ENCODE measurements at regions not wholly inside any gene's neighbourhood (a gene's known extent, or its start where the extent isn't known, plus 50 kb on each side); places are given as distances from the start of the nearest gene placed in this dataset.

GRCh38 chr7:4613846-4614548 lies 68.1 kb upstream of the FOXK1 start:
- Histone ChIP-seq H3K27me3 (replicated peaks) (no peaks in the 10 kb centered on the region), H3K27ac (peak overlapping the region; percentile 25; the same call in 1 of the 2 replicates), H3K4me3 (peak overlapping the region; percentile 15; the same call in 1 of the 2 replicates), H3K9me3 (replicated peaks) (no peaks in the 10 kb centered on the region), H3K4me1 (replicated peaks) (peaks cover 16% of the 10 kb centered on the region), H3K36me3 (no peaks in the 10 kb centered on the region)
- DNase-seq (ENCODE audit: low read depth in 1 of 2, low spot score in 2 of 2), result no peak

GRCh38 chr7:4616116-4616515 lies 66.0 kb upstream of the FOXK1 start:
- H3K36me3 ChIP-seq, result no peaks in the 10 kb centered on the region
- 0 out of 2 replicates have a peak, but pooled peaks cover 2% of the 10 kb centered on the region for H3K9me3 ChIP-seq (replicated peaks)
- no peaks in the 10 kb centered on the region for H3K27me3 ChIP-seq (replicated peaks)
- peaks cover 30% of the 10 kb centered on the region for H3K4me1 ChIP-seq (replicated peaks)
- no peak overlapping the region for H3K4me3 ChIP-seq
- no peak for DNase-seq (ENCODE audit: low read depth in 1 of 2, low spot score in 2 of 2)
- no peak overlapping the region for H3K27ac ChIP-seq

- no peak overlapping the region for H3K4me3 ChIP-seq
- H3K9me3 ChIP-seq (replicated peaks), result peaks cover 11% of the 10 kb centered on the region
- no peaks in the 10 kb centered on the region for H3K36me3 ChIP-seq
- H3K4me1 ChIP-seq (replicated peaks), result peaks cover 15% of the 10 kb centered on the region
- no peak for DNase-seq (ENCODE audit: low read depth in 1 of 2, low spot score in 2 of 2)
- H3K27ac ChIP-seq, result no peak overlapping the region
- H3K27me3 ChIP-seq (replicated peaks), result no peaks in the 10 kb centered on the region
These were observed 60.7 kb upstream of the FOXK1 start for GRCh38 chr7:4621396-4621795.

GRCh38 chr7:4626318-4626845 lies 55.7 kb upstream of the FOXK1 start:
- DNase-seq (ENCODE audit: low read depth in 1 of 2, low spot score in 2 of 2), result no peak
- Histone ChIP-seq H3K9me3 (replicated peaks) (peaks cover 9% of the 10 kb centered on the region), H3K27ac (no peak overlapping the region), H3K4me1 (replicated peaks) (0 out of 2 replicates have a peak, but pooled peaks cover 4% of the 10 kb centered on the region), H3K27me3 (replicated peaks) (no peaks in the 10 kb centered on the region; the same call in 1 of the 2 replicates), H3K36me3 (no peaks in the 10 kb centered on the region), H3K4me3 (no peak overlapping the region)

DNA sequence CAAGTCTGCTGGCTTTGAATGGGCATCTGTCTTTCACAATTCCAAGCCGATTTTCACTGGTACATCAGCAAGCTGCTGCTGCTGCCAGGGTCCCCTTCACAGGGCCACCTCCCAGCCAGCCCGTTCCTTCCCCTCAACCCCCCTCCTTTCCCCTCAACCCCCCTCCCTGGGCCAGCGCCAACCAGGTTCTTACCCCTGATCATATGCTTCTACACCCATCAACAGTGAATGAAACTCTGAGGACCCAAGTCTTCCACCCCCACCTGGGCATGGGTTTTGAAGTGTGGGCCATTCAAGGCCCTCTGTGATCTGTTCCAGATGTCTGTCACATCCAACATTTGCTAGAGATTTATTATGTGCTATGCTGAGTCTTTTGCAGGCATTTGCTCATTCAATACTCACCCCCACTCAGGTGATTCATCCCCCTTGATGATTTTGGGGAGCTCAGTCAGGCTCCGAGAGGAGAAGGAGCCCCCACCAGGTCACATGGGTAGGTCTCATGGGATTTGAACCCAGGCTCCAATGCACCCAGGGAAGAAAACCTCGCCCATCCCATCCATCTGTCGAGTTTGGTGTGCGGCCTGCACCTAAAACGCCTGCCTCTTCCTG lies 52.7 kb upstream of the FOXK1 start:
- H3K4me1 ChIP-seq (replicated peaks), result 0 out of 2 replicates have a peak, but pooled peaks cover 8% of the 10 kb centered on the region
- no peaks in the 10 kb centered on the region for H3K36me3 ChIP-seq
- no peak overlapping the region for H3K27ac ChIP-seq
- H3K27me3 ChIP-seq (replicated peaks), result no peaks in the 10 kb centered on the region; the same call in 1 of the 2 replicates
- H3K4me3 ChIP-seq, result no peak overlapping the region
- no peak for DNase-seq (ENCODE audit: low read depth in 1 of 2, low spot score in 2 of 2)
- no peaks in the 10 kb centered on the region for H3K9me3 ChIP-seq (replicated peaks)

DNA sequence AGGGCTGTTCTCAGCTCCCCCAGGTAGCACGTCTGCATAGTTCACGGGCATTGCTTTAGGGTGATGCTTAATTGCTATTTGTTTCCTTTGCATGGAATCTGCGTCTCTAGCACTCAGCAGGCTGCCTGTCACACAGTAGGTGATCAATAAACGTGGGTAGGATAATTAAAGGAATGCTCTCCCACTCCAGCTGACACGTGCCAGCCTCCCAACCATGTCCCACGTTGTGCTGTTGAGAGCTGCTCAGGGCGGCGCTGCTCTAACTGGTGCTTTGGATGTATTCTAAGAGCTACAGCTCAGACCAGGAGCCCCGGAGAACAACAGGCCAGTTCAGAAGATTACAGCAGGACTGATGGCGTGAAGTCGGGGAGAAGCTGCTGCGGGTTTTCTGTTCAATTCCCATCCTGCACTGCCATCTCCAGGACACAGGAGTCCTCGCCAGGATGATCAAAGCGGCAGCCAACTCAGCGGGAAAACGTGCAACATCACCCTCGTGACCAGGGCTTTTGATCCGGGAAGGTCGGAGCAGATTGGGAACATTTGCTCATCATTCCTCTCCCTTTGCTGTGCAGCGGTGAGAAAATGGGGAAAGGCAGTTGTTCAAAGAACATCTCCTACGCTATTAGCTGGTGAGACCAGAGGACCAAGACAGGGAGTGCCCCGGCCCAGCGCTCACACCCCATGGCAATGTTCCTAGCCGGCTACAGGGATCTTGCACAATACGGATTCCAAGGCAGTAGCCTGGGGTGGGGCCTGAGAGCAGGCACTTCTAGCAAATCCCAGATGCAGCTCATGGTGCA lies 50.5 kb upstream of the FOXK1 start:
- H3K4me3 ChIP-seq, result peak overlapping the region; percentile 5; the same call in 1 of the 2 replicates
- peak; percentile 76 to 83 for DNase-seq (ENCODE audit: low read depth in 1 of 2, low spot score in 2 of 2)
- no peaks in the 10 kb centered on the region for H3K36me3 ChIP-seq
- H3K4me1 ChIP-seq (replicated peaks), result 0 out of 2 replicates have a peak, but pooled peaks cover 8% of the 10 kb centered on the region
- H3K9me3 ChIP-seq (replicated peaks), result no peaks in the 10 kb centered on the region
- H3K27me3 ChIP-seq (replicated peaks), result no peaks in the 10 kb centered on the region; the same call in 1 of the 2 replicates
- H3K27ac ChIP-seq, result no peak overlapping the region

Measured in SJSA1 (cell line).